OCI-LY1 (cell line): ENCODE measurements at regions not wholly inside any gene's neighbourhood (a gene's known extent, or its start where the extent isn't known, plus 50 kb on each side); places are given as distances from the start of the nearest gene placed in this dataset.

Experiments
- EZH2 ChIP-seq: fragments of 200-600 bp; sonication (generic), shearing (Covaris generic); IDR thresholded peaks from 2 replicates; pipeline ENCODE4 v1.8.0; 2017; ENCODE audit warnings: borderline replicate concordance, mixed run types, mild to moderate bottlenecking, antibody characterized with exemption, low read length, moderate library complexity, mixed read lengths
- TF ChIP-seq, protein P1 (sequence below): fragments of 200-600 bp; sonication (generic), shearing (Covaris generic); IDR thresholded peaks from 2 replicates; pipeline ENCODE4 v1.5.1; 2017; ENCODE audit warnings: mild to moderate bottlenecking, antibody characterized with exemption, low read length, moderate library complexity, mixed read lengths

GRCh38 chr19:30666301-30666803 is 294.2 kb downstream of the ZNF536 start:
- TF ChIP-seq, protein P1, sequence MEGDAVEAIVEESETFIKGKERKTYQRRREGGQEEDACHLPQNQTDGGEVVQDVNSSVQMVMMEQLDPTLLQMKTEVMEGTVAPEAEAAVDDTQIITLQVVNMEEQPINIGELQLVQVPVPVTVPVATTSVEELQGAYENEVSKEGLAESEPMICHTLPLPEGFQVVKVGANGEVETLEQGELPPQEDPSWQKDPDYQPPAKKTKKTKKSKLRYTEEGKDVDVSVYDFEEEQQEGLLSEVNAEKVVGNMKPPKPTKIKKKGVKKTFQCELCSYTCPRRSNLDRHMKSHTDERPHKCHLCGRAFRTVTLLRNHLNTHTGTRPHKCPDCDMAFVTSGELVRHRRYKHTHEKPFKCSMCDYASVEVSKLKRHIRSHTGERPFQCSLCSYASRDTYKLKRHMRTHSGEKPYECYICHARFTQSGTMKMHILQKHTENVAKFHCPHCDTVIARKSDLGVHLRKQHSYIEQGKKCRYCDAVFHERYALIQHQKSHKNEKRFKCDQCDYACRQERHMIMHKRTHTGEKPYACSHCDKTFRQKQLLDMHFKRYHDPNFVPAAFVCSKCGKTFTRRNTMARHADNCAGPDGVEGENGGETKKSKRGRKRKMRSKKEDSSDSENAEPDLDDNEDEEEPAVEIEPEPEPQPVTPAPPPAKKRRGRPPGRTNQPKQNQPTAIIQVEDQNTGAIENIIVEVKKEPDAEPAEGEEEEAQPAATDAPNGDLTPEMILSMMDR = peak; percentile 89
- no peak for TF ChIP-seq EZH2
